GM23338 (cell line): ENCODE measurements at regions not wholly inside any gene's neighbourhood (a gene's known extent, or its start where the extent isn't known, plus 50 kb on each side); places are given as distances from the start of the nearest gene placed in this dataset.

Source experiments
- ATAC-seq: fragments of 200-7000 bp; cut with Tn5 transposase; 3 replicates; pipeline ENCODE4 v1.9.1; 2020
- DNase-seq: peaks from one replicate; pipeline ENCODE4 v3.0.0-alpha.2; 2015; ENCODE audit warnings: low spot score
- H2AFZ ChIP-seq: fragments of 200-600 bp; sonication (generic); 2 replicates; pipeline ENCODE4 v1.8.0; 2016; ENCODE audit warnings: antibody characterized with exemption, mild to moderate bottlenecking, moderate library complexity
- H3F3A ChIP-seq: fragments of 200-600 bp; sonication (generic); replicated peaks from 2 replicates; pipeline ENCODE4 v1.8.0; 2017; ENCODE audit warnings: antibody characterized with exemption, mixed run types, low read depth
- H3K27ac ChIP-seq: fragments of 200-600 bp; sonication (generic); 2 replicates; pipeline ENCODE4 v1.6.1; 2016; ENCODE audit warnings: low read depth
- H3K27me3 ChIP-seq: fragments of 200-600 bp; sonication (generic); 2 replicates; pipeline ENCODE4 v1.8.0; 2016; ENCODE audit warnings: mild to moderate bottlenecking, mixed run types, moderate library complexity; ENCODE audit not compliant: insufficient read depth
- H3K36me3 ChIP-seq: fragments of 200-600 bp; sonication (generic); 2 replicates; pipeline ENCODE4 v1.8.0; 2016; ENCODE audit warnings: mild to moderate bottlenecking; ENCODE audit not compliant: insufficient read depth
- H3K4me1 ChIP-seq: fragments of 200-600 bp; sonication (generic); 2 replicates; pipeline ENCODE4 v1.8.0; 2016; ENCODE audit warnings: mild to moderate bottlenecking, moderate library complexity; ENCODE audit not compliant: insufficient read depth
- H3K4me2 ChIP-seq: fragments of 200-600 bp; sonication (generic); 2 replicates; pipeline ENCODE4 v1.7.1; 2017; ENCODE audit warnings: mixed run types
- H3K4me3 ChIP-seq: fragments of 200-600 bp; sonication (generic); 2 replicates; pipeline ENCODE4 v1.6.1; 2016; ENCODE audit warnings: mixed run types
- H3K79me2 ChIP-seq: fragments of 200-600 bp; sonication (generic); replicated peaks from 2 replicates; pipeline ENCODE4 v1.8.0; 2017; ENCODE audit warnings: mild to moderate bottlenecking; ENCODE audit not compliant: insufficient read depth
- H3K9me2 ChIP-seq: fragments of 200-600 bp; sonication (generic); 2 replicates; pipeline ENCODE4 v1.8.0; 2017; ENCODE audit not compliant: insufficient read depth
- H4K20me1 ChIP-seq: fragments of 200-600 bp; sonication (generic); replicated peaks from 2 replicates; pipeline ENCODE4 v1.8.0; 2017; ENCODE audit warnings: mild to moderate bottlenecking; ENCODE audit not compliant: insufficient read depth
- H3K27ac Mint-ChIP-seq: 2 replicates; pipeline ENCODE4 v1.8.0; 2020; ENCODE audit warnings: inconsistent platforms, mild to moderate bottlenecking, moderate library complexity, mixed read lengths
- H3K27me3 Mint-ChIP-seq: 3 replicates; pipeline ENCODE4 v1.8.0; 2022; ENCODE audit warnings: low read depth, mild to moderate bottlenecking, moderate library complexity, mixed read lengths, inconsistent platforms; ENCODE audit not compliant: insufficient read depth, poor library complexity
- H3K36me3 Mint-ChIP-seq: 3 replicates; pipeline ENCODE4 v1.8.0; 2021; ENCODE audit warnings: low read depth, mild to moderate bottlenecking, inconsistent platforms, moderate library complexity, mixed read lengths
- H3K4me1 Mint-ChIP-seq: 3 replicates; pipeline ENCODE4 v1.8.0; 2020; ENCODE audit warnings: mild to moderate bottlenecking, inconsistent platforms, mixed read lengths
- H3K4me3 Mint-ChIP-seq: 3 replicates; pipeline ENCODE4 v1.8.0; 2021; ENCODE audit warnings: moderate library complexity, mild to moderate bottlenecking, inconsistent platforms, mixed read lengths
- H3K9me3 Mint-ChIP-seq: 3 replicates; pipeline ENCODE4 v1.8.0; 2020; ENCODE audit warnings: moderate library complexity, mild to moderate bottlenecking, inconsistent platforms, mixed read lengths
- EZH2 ChIP-seq: fragments of 200-600 bp; sonication (generic); IDR thresholded peaks from one replicate; pipeline ENCODE4 v1.8.0; 2017; ENCODE audit warnings: antibody characterized with exemption, mild to moderate bottlenecking, low read depth; ENCODE audit not compliant: unreplicated experiment
- JUNB ChIP-seq: IDR thresholded peaks from one replicate; pipeline ENCODE4 v1.6.1; 2016; ENCODE audit warnings: antibody characterized with exemption; ENCODE audit not compliant: unreplicated experiment
- NANOG ChIP-seq: IDR thresholded peaks from 2 replicates; pipeline ENCODE4 v1.6.1; 2016; ENCODE audit warnings: antibody characterized with exemption, borderline replicate concordance
- POLR2AphosphoS5 ChIP-seq: IDR thresholded peaks from 2 replicates; pipeline ENCODE4 v1.6.1; 2016; ENCODE audit warnings: antibody characterized with exemption, low read depth
- STAT1 ChIP-seq: IDR thresholded peaks from one replicate; pipeline ENCODE4 v1.6.1; 2016; ENCODE audit warnings: antibody characterized with exemption; ENCODE audit not compliant: unreplicated experiment
- ZNF114 ChIP-seq: fragments of 250-450 bp; sonication (Bioruptor Pico); IDR thresholded peaks from 2 replicates; pipeline ENCODE4 v1.5.0; 2020; ENCODE audit warnings: mild to moderate bottlenecking, moderate library complexity
- TF ChIP-seq, protein P1 (sequence below): IDR thresholded peaks from one replicate; pipeline ENCODE4 v1.6.1; 2018; ENCODE audit warnings: antibody characterized with exemption; ENCODE audit not compliant: unreplicated experiment
- TF ChIP-seq, protein P2 (sequence below), 2 experiments: fragments of 200-600 bp in 1 of 2; sonication (generic) in 1 of 2; conservative IDR thresholded peaks; 2 replicates each; pipeline versions ENCODE4 v1.5.1 to v1.6.1; 2016 to 2017; ENCODE audit warnings: antibody characterized with exemption in 2 of 2, low read depth in 2 of 2, mild to moderate bottlenecking in 2 of 2, moderate library complexity in 1 of 2

DNA sequence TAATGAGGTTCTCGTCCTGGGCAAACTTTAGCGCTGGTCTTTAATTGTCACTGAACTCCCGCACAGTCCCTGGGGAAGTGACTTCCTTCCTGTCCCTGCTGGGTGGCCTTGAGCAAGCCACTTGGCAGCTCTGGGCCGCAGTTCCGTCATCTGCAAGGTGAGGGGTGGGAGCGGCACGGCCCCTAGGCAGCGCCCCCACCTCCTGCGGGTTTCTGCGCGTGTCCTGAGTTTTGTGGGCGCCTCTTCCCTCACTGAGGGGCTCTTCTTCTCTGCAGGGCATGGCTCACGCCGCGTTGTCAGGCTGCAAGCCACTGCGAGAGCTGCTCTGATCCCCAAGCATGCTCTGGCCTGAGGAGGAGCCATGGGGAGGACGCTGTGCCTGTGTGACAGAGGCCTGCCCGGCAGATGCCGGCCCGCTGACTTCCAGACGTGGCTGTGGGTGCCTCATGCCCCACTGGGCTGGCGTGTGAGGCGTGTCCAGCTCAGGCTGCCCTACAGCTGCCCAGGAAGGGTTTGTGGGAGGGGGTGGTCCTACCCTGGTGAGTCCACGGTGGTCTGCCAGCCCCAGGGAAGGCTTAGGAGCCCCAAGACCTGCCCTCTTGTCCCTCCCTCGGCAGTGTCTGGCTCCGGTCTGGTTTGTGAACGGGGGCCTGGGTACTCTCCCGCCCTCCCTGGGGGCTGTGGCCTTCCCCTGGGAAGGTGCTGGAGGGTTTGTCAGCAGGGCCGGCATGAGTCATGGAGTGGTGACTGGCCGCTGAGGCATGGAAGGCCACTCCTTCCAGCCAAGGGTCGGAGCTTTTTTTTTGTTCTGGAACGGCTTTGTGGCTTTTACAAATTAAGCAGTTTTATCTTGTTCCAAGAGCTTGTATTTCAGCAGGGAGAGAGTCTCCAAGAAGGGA lies 182.0 kb downstream of the SEC14L1 start:
- Histone ChIP-seq H3K36me3 (no peaks in the 10 kb centered on the region), H3K4me3 (no peak overlapping the region), H3K4me1 (peaks cover 5% of the 10 kb centered on the region; the same call in 1 of the 2 replicates), H3F3A (no peaks in the 10 kb centered on the region), H3K9me2 (no peaks in the 10 kb centered on the region), H2AFZ (no peak overlapping the region), H3K27me3 (no peaks in the 10 kb centered on the region), H3K27ac (no peak overlapping the region), H3K79me2 (peaks cover 14% of the 10 kb centered on the region; the same call in 1 of the 2 replicates), H4K20me1 (peaks cover 9% of the 10 kb centered on the region), H3K4me2 (no peak overlapping the region)
- Mint-ChIP-seq H3K27ac (no peak overlapping the region; the same call in 1 of the 2 replicates), H3K9me3 (no peaks in the 10 kb centered on the region; the same call in 2 of the 3 replicates), H3K36me3 (no peaks in the 10 kb centered on the region; the same call in 2 of the 3 replicates), H3K27me3 (peaks cover 6% of the 10 kb centered on the region), H3K4me1 (peaks cover 32% of the 10 kb centered on the region), H3K4me3 (no peak overlapping the region)
- ATAC-seq (no peak), DNase-seq (no peak)
- TF ChIP-seq, protein P1, sequence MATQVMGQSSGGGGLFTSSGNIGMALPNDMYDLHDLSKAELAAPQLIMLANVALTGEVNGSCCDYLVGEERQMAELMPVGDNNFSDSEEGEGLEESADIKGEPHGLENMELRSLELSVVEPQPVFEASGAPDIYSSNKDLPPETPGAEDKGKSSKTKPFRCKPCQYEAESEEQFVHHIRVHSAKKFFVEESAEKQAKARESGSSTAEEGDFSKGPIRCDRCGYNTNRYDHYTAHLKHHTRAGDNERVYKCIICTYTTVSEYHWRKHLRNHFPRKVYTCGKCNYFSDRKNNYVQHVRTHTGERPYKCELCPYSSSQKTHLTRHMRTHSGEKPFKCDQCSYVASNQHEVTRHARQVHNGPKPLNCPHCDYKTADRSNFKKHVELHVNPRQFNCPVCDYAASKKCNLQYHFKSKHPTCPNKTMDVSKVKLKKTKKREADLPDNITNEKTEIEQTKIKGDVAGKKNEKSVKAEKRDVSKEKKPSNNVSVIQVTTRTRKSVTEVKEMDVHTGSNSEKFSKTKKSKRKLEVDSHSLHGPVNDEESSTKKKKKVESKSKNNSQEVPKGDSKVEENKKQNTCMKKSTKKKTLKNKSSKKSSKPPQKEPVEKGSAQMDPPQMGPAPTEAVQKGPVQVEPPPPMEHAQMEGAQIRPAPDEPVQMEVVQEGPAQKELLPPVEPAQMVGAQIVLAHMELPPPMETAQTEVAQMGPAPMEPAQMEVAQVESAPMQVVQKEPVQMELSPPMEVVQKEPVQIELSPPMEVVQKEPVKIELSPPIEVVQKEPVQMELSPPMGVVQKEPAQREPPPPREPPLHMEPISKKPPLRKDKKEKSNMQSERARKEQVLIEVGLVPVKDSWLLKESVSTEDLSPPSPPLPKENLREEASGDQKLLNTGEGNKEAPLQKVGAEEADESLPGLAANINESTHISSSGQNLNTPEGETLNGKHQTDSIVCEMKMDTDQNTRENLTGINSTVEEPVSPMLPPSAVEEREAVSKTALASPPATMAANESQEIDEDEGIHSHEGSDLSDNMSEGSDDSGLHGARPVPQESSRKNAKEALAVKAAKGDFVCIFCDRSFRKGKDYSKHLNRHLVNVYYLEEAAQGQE: no peak

DNA sequence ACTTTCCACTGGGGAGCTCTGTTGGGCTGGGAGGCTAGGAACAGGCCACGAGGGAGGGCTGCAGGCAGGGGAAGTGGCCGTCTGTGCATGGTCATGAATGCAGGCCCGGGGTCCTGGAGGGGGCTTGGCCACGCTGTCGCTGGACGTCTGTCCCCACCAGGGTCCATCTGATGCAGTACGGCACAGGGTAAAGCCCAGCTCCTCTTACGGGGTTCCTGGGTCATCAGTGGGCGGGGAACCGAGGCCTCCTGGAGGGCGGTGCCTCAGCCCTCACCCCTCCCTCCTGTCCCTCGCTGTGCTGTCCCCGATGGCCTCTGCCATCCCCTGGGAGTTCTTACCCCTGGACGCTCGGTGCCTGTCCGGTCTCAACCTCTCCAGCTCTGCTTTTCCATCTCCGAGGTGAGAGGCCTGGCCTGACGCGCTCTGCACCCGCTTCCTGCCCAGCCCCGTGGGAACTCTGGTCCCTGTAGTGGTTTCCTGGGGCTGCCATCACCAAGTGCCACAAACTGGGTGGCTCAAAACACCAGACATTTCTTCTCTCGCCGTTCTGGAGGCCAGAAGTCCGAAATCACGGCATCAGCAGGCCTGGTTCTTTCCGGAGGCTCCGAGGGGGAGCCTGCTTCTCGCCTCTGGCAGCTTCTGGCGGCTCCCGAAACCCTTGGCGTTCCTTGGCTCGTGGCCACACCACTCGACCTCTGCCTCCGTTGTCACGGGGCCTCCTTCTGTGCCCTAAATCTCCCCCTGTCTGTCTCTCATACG lies 182.8 kb downstream of the SEC14L1 start:
- H3K27me3 Mint-ChIP-seq: peaks cover 6% of the 10 kb centered on the region
- H3K4me1 Mint-ChIP-seq: peaks cover 29% of the 10 kb centered on the region
- ATAC-seq (no peak), DNase-seq (no peak)
- no peaks in the 10 kb centered on the region for H3K9me2 ChIP-seq
- H4K20me1 ChIP-seq: peaks cover 9% of the 10 kb centered on the region
- H3K4me1 ChIP-seq: peaks cover 5% of the 10 kb centered on the region; the same call in 1 of the 2 replicates
- H3K27ac Mint-ChIP-seq: no peak overlapping the region
- no peaks in the 10 kb centered on the region; the same call in 2 of the 3 replicates for H3K36me3 Mint-ChIP-seq
- no peaks in the 10 kb centered on the region for H3K27me3 ChIP-seq
- no peak overlapping the region; the same call in 2 of the 3 replicates for H3K4me3 Mint-ChIP-seq
- H3K36me3 ChIP-seq: no peaks in the 10 kb centered on the region
- no peak overlapping the region for H3K27ac ChIP-seq
- H2AFZ ChIP-seq: no peak overlapping the region
- no peaks in the 10 kb centered on the region; the same call in 2 of the 3 replicates for H3K9me3 Mint-ChIP-seq
- no peak overlapping the region for H3K4me3 ChIP-seq
- peaks cover 14% of the 10 kb centered on the region; the same call in 1 of the 2 replicates for H3K79me2 ChIP-seq
- H3K4me2 ChIP-seq: no peak overlapping the region
- no peaks in the 10 kb centered on the region for H3F3A ChIP-seq
- no peak for TF ChIP-seq ZNF114
- no peak for TF ChIP-seq EZH2
- TF ChIP-seq STAT1: no peak
- TF ChIP-seq NANOG: no peak
- TF ChIP-seq, protein P2, sequence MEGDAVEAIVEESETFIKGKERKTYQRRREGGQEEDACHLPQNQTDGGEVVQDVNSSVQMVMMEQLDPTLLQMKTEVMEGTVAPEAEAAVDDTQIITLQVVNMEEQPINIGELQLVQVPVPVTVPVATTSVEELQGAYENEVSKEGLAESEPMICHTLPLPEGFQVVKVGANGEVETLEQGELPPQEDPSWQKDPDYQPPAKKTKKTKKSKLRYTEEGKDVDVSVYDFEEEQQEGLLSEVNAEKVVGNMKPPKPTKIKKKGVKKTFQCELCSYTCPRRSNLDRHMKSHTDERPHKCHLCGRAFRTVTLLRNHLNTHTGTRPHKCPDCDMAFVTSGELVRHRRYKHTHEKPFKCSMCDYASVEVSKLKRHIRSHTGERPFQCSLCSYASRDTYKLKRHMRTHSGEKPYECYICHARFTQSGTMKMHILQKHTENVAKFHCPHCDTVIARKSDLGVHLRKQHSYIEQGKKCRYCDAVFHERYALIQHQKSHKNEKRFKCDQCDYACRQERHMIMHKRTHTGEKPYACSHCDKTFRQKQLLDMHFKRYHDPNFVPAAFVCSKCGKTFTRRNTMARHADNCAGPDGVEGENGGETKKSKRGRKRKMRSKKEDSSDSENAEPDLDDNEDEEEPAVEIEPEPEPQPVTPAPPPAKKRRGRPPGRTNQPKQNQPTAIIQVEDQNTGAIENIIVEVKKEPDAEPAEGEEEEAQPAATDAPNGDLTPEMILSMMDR (conservative IDR thresholded peaks at IDR 0.05; ENCODE audit: low read depth in 2 of 2): no peak
- TF ChIP-seq JUNB: no peak
- TF ChIP-seq POLR2AphosphoS5: no peak
